NCI-H2107 treated with DMSO at 0.1 percent for 48 hours (cell line): ENCODE measurements at regions not wholly inside any gene's neighbourhood (a gene's known extent, or its start where the extent isn't known, plus 50 kb on each side); places are given as distances from the start of the nearest gene placed in this dataset.
"Not testable (repeated sequence)": the region's sequence is repeated elsewhere in the genome, so short reads cannot be mapped to it uniquely, and the experiment has no call there.

Experiments
- DNase-seq: peaks from one replicate; lab custom pipeline; 2025; ENCODE audit not compliant: unreplicated experiment; lab: John Stamatoyannopoulos, UW

GRCh38 chr7:149608168-149608567, 110.6 kb upstream of the ZNF746 start:
- no peak for DNase-seq

GRCh38 chr7:149607683-149608082, 110.1 kb upstream of the ZNF746 start:
- DNase-seq: no peak

GRCh38 chr7:149606826-149607225, 109.2 kb upstream of the ZNF746 start:
- no peak for DNase-seq

GRCh38 chr7:149605696-149606095, 108.1 kb upstream of the ZNF746 start:
- DNase-seq: no peak

- no peak for DNase-seq
Observed at GRCh38 chr7:149604521-149604920, 106.9 kb upstream of the ZNF746 start.

- DNase-seq: not testable (repeated sequence)
Observed at GRCh38 chr7:149600669-149601330, 103.2 kb upstream of the ZNF746 start.

GRCh38 chr7:149599636-149600206, 102.1 kb upstream of the ZNF746 start:
- no peak for DNase-seq

GRCh38 chr7:149598721-149599308, 101.2 kb upstream of the ZNF746 start:
- no peak for DNase-seq

GRCh38 chr7:149597789-149598188, 100.2 kb upstream of the ZNF746 start:
- not testable (repeated sequence) for DNase-seq

GRCh38 chr7:149595541-149595940, 97.9 kb upstream of the ZNF746 start:
- DNase-seq: no peak

GRCh38 chr7:149595078-149595477, 97.5 kb upstream of the ZNF746 start:
- DNase-seq: no peak

- DNase-seq: no peak
Observed at GRCh38 chr7:149588930-149589329, 91.3 kb upstream of the ZNF746 start.

GRCh38 chr7:149586646-149587645, 89.3 kb upstream of the ZNF746 start:
- DNase-seq: no peak

- DNase-seq: no peak
Observed at GRCh38 chr7:149584530-149584929, 86.9 kb upstream of the ZNF746 start.

GRCh38 chr7:149584009-149584408, 86.4 kb upstream of the ZNF746 start:
- DNase-seq: no peak

GRCh38 chr7:149580328-149580727, 82.7 kb upstream of the ZNF746 start:
- DNase-seq: no peak

- not testable (repeated sequence) for DNase-seq
Observed at GRCh38 chr7:149579365-149579764, 81.8 kb upstream of the ZNF746 start.

GRCh38 chr7:149574428-149574827, 76.8 kb upstream of the ZNF746 start:
- DNase-seq: not testable (repeated sequence)

GRCh38 chr7:149573519-149573918, 75.9 kb upstream of the ZNF746 start:
- DNase-seq: no peak

GRCh38 chr7:149572920-149573319, 75.3 kb upstream of the ZNF746 start:
- not testable (repeated sequence) for DNase-seq

- DNase-seq: no peak
Observed at GRCh38 chr7:149570784-149571183, 73.2 kb upstream of the ZNF746 start.
